GM13976 (cell line): ENCODE measurements at regions not wholly inside any gene's neighbourhood (a gene's known extent, or its start where the extent isn't known, plus 50 kb on each side); places are given as distances from the start of the nearest gene placed in this dataset.

ENCODE experiments used
- DNase-seq: peaks from one replicate; pipeline ENCODE4 v3.0.0; 2012; ENCODE audit warnings: low spot score
- CTCF ChIP-seq: IDR thresholded peaks from 2 replicates; pipeline ENCODE4 v1.5.1; 2012; ENCODE audit warnings: borderline replicate concordance, mild to moderate bottlenecking; ENCODE audit not compliant: insufficient read depth; ENCODE audit errors: extremely low read depth, missing control alignments, control extremely low read depth
- in situ Hi-C: fragments of 300-500 bp; cut with MboI; formaldehyde crosslinking; loops from one replicate; pipeline ENCODE4 v1.12.0; 2022; ENCODE audit warnings: low sequenced_read_pairs, mixed read lengths, inconsistent platforms; ENCODE audit not compliant: unreplicated experiment

GRCh38 chr11:44397586-44398178 lies 87.7 kb upstream of the ALX4 start:
- in situ Hi-C loops = no loop called here
- no peak for TF ChIP-seq CTCF
- DNase-seq = no peak

- no peak for DNase-seq
- in situ Hi-C loops = no loop called here
- TF ChIP-seq CTCF = no peak
These were observed 88.5 kb upstream of the ALX4 start for GRCh38 chr11:44398266-44399030.

GRCh38 chr11:44399968-44400367 lies 90.0 kb upstream of the ALX4 start:
- in situ Hi-C loops = no loop called here
- DNase-seq = no peak
- no peak for TF ChIP-seq CTCF

- no peak for DNase-seq
- in situ Hi-C loops = no loop called here
- TF ChIP-seq CTCF = no peak
These were observed 90.5 kb upstream of the ALX4 start for GRCh38 chr11:44400431-44400830.

- no peak for TF ChIP-seq CTCF
- no peak for DNase-seq
- in situ Hi-C loops = no loop called here
These were observed 92.6 kb upstream of the ALX4 start for GRCh38 chr11:44402466-44403075.

GRCh38 chr11:44403176-44403575 lies 93.2 kb upstream of the ALX4 start:
- no peak for DNase-seq
- no peak for TF ChIP-seq CTCF
- in situ Hi-C loops = no loop called here
